EL (cell line): ENCODE measurements at regions not wholly inside any gene's neighbourhood (a gene's known extent, or its start where the extent isn't known, plus 50 kb on each side); places are given as distances from the start of the nearest gene placed in this dataset.
A peak's percentile ranks its signal among the peaks of the same experiment; 100 is the strongest.
"Not testable (repeated sequence)": the region's sequence is repeated elsewhere in the genome, so short reads cannot be mapped to it uniquely, and the experiment has no call there.

ENCODE experiments used
- DNase-seq: peaks from one replicate; pipeline ENCODE4 v3.0.0-alpha.2; 2016

- DNase-seq = peak; percentile 0
Observed at GRCh38 chr9:64920147-64920546, 364.9 kb downstream of the FOXD4L5 start.

GRCh38 chr9:64888643-64889042, 396.4 kb downstream of the FOXD4L5 start:
- DNase-seq = not testable (repeated sequence)

DNA sequence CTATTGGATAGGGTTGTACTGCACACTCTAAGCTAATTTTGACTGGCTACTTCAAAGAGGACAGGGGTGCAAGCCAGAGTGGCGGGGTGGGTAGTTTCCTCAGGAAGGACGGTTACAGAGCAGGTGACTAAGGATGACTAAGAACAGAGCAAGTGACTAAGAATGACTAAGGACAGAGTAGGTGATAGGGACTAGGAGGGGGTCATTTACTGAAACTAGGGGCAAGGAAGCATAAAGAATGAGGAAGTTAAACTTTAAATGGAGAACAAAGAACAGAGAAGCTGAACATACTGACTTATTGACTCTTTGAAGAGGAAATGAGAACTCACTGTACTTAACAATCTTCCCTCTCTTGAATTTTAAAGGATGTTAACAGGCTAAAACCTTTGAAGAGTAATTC, 414.4 kb downstream of the FOXD4L5 start:
- not testable (repeated sequence) for DNase-seq
